Mucosa of descending colon (tissue), 3 donors: ENCODE measurements at regions not wholly inside any gene's neighbourhood (a gene's known extent, or its start where the extent isn't known, plus 50 kb on each side); places are given as distances from the start of the nearest gene placed in this dataset.
"Not testable (repeated sequence)": the region's sequence is repeated elsewhere in the genome, so short reads cannot be mapped to it uniquely, and the experiment has no call there.

Experiments used
- ATAC-seq: fragments of 200-7000 bp; cut with Tn5 transposase; one replicate; pipeline ENCODE4 v1.9.1; 2020; ENCODE audit warnings: mild to moderate bottlenecking, moderate library complexity
- DNase-seq, 3 donors: peaks; one replicate each; pipeline ENCODE4 v3.0.0-alpha.2; 2020
- H3K36me3 ChIP-seq: fragments of 200-600 bp; one replicate; pipeline ENCODE4 v1.8.0; 2021; ENCODE audit warnings: low read depth, mild to moderate bottlenecking
- H3K4me1 ChIP-seq: fragments of 200-600 bp; one replicate; pipeline ENCODE4 v1.8.0; 2021; ENCODE audit warnings: low read depth, mild to moderate bottlenecking
- H3K4me3 ChIP-seq: fragments of 200-600 bp; one replicate; pipeline ENCODE4 v1.8.0; 2021; ENCODE audit warnings: mild to moderate bottlenecking
- H3K9me3 ChIP-seq: fragments of 200-600 bp; one replicate; pipeline ENCODE4 v1.8.0; 2021; ENCODE audit warnings: mild to moderate bottlenecking
- intact Hi-C, 2 donors: fragments of 100-400 bp; cut with DNase I in 1 of 2; cut with micrococcal nuclease in 1 of 2; formaldehyde crosslinking; loops; one replicate each; pipeline versions ENCODE4 v1.11.0 to v1.11.1; 2022; cut with DNase I, micrococcal nuclease
- donor health status: DM: no; HTN: no; CAD: no; lungs with moderate emphysema.
- donor health status: DM: no; HTN: no; CAD: no.
- donor health status: DM: no; HTN: yes; CAD: no.

DNA sequence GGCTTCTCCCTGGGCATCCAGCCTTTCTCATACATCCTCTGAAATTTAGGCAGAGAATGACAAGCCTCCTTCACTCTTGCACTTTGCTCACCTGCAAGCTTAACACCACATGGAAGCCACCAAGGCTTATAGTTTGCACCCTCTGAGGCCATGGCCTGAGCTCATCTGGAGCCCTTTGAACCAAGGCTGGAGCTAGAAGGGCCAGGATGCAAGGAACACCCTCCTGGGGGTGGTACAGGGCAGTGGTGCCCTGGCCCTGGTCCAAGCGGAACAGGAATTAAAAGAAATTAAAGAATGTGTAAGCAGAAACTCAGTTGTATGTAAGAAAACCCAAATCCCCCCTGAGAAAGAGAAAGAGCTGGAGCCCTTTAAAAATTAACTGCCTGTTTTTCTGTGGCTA is 221.9 kb downstream of the POTEH start:
- H3K4me1 ChIP-seq, DNase-seq, ATAC-seq, H3K9me3 ChIP-seq, intact Hi-C loops, H3K4me3 ChIP-seq, H3K36me3 ChIP-seq: not testable (repeated sequence)

DNA sequence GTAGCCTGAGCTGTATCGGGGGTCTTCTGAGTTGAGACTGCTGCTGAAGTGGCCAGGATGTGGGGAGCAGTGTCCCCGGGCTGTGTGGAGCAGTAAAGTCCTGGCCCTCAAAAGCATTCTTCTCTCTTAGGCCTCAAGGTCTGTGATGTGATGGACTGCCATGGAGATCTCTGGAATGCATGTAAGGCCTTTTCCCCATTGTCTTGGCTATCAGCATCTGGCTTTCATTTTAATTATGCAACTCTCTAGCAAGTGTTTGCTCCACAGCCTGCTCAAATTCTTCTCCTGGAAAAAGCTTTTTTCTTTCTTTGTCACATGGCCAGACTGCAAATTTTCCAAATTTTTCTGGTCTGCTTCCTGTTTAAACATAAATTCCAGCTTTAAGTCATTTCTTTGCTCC is 229.3 kb downstream of the POTEH start:
- H3K4me1 ChIP-seq, H3K4me3 ChIP-seq, H3K36me3 ChIP-seq, DNase-seq, intact Hi-C loops, ATAC-seq: not testable (repeated sequence)
- peaks cover 40% of the 10 kb centered on the region for H3K9me3 ChIP-seq

DNA sequence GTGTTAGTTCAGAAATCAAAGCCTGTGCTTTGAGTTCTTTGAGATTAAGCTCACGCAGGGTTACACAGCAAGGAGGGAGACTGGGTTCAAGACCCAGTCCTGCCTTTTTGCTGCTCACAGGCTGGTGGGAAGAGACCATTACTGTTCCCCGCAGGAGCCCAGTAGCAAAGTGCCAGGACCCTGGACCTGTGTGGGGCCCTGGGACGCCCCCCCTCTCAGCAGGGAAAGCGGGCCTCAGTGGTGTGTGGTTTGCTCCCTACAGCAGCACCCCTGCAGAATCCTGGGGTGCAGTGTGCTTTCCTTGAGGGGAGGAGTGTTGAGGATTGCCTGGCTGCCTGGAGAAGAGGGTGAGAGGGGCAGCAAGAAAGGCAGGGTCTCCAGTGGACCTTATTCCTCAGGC is 231.1 kb downstream of the POTEH start:
- H3K36me3 ChIP-seq, H3K4me1 ChIP-seq, ATAC-seq, DNase-seq, H3K4me3 ChIP-seq, intact Hi-C loops: not testable (repeated sequence)
- peaks cover 44% of the 10 kb centered on the region for H3K9me3 ChIP-seq

DNA sequence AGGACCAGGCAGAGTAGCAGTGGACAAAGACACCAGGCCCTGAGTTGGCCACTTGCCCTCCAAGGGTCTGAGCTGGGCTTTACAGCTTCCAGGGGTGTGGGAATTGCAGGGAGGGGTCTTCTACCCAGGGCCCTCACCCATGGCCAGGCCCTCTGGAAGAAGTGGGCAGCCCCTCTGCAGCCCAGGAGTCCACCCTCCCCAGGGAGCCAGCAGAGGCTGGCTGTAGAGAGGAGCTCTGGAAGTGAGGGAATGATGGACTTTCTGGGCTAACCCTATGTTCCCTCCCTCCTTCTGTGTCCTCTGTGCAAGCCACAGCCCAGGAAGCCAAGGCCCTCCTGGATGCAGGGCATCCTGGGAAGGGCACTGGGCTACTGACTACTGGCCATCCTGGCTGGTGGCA is 232.3 kb downstream of the POTEH start:
- DNase-seq, H3K36me3 ChIP-seq, ATAC-seq, H3K4me1 ChIP-seq, intact Hi-C loops, H3K4me3 ChIP-seq: not testable (repeated sequence)
- H3K9me3 ChIP-seq, result peaks cover 43% of the 10 kb centered on the region

DNA sequence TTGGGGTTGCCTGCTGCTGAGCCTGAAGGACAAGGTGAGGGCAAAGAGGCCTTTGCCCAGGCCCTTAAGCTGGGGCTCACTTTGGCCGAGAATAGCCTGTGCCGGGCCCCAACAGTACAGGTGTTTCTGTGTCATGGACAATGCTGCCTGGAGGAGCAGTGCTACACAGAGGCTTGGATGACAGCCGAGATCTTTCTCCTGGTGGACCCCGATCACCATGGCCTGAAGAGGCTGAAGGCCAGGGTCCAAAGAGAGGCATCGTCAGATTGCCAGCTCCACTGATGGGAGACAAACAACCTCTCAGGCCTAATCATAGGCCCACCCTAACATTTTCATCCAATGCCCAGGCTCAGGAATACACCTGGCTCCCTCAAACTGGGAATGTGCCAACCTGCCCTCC is 232.8 kb downstream of the POTEH start:
- H3K36me3 ChIP-seq, DNase-seq, H3K4me1 ChIP-seq, intact Hi-C loops, ATAC-seq, H3K4me3 ChIP-seq: not testable (repeated sequence)
- peaks cover 44% of the 10 kb centered on the region for H3K9me3 ChIP-seq

DNA sequence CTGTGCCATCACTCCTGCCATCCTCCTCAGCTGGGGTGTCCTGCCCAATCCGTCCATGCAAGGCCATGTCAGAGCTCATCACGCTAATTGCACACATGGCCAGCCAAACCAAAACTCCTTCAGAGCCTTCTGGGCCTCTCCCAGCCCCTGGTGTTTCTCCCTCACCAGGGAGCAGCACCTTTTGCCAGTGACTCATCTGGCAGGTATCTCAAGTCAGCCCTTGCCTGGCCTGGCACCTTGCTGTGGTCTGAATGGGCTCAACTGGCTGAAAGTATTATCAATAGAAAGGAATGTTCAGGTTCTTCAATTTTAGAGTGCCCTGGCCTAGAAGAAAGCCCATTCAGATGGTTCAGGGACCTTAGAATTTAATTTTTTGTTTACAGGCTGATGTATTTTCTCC is 235.0 kb downstream of the POTEH start:
- not testable (repeated sequence) for ATAC-seq

DNA sequence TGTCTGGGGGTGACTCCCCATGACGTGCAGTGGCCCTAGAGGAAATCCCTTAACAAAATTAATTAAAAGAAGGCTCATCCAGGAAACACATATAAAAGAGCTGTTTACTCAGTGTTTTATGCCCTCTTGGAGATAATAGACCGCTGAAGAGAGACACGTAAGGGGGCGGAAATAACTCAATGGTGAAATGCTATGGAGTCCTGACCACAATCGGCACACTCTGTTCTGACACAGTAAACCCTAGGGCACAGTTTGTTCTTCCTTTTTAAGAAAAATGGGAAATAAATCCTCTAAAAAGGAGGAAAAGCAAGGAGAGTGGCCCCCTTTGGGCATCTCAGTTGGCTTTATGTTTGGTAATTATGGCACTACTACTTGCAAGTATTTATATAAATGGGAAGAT is 237.3 kb downstream of the POTEH start:
- DNase-seq, H3K36me3 ChIP-seq, H3K4me3 ChIP-seq, ATAC-seq, H3K4me1 ChIP-seq, intact Hi-C loops: not testable (repeated sequence)
- peaks cover 28% of the 10 kb centered on the region for H3K9me3 ChIP-seq

More for the DNA sequence above, 235.0 kb downstream of the POTEH start:
- H3K4me1 ChIP-seq, intact Hi-C loops, H3K4me3 ChIP-seq, H3K36me3 ChIP-seq, DNase-seq: not testable (repeated sequence)
- H3K9me3 ChIP-seq, result peaks cover 44% of the 10 kb centered on the region
